ENCODE measurements at regions not wholly inside any gene's neighbourhood (a gene's known extent, or its start where the extent isn't known, plus 50 kb on each side); places are given as distances from the start of the nearest gene placed in this dataset.

GRCh38 chr15:91468871-91469580 lies 369.0 kb downstream of the SV2B start:
- no peaks in the 10 kb centered on the region for H3K9me1 ChIP-seq (ENCODE audit: control insufficient read depth, extremely low read depth, insufficient read depth, low read length)
- H3K27me3 ChIP-seq (ENCODE audit: control insufficient read depth, extremely low read depth, insufficient read depth, low read length), result no peaks in the 10 kb centered on the region
- H3K79me2 ChIP-seq (ENCODE audit: control insufficient read depth, insufficient read depth, low read length), result no peaks in the 10 kb centered on the region
- DNase-seq (ENCODE audit: low read depth, low spot score), result no peak
- no peak overlapping the region for H3K4me2 ChIP-seq (ENCODE audit: control insufficient read depth, extremely low read depth, insufficient read depth, low read depth, low read length)
- FAIRE-seq, result no peak
- TF ChIP-seq CTCF (optimal IDR thresholded peaks at IDR 0.05 in 1 of 3, IDR thresholded peaks at IDR 0.05 in 1 of 3, conservative IDR thresholded peaks at IDR 0.05 in 1 of 3; ENCODE audit: extremely low read depth in 1 of 3, insufficient read depth in 2 of 3, low read length in 3 of 3) (no peak), EZH2 (IDR thresholded peaks at IDR 0.05; ENCODE audit: low read length) (no peak)
- no peaks in the 10 kb centered on the region for H4K20me1 ChIP-seq (ENCODE audit: control insufficient read depth, extremely low read depth, insufficient read depth, low read length)
- no peak overlapping the region for H2AFZ ChIP-seq (ENCODE audit: control insufficient read depth, low read length)
- no peaks in the 10 kb centered on the region for H3K9me3 ChIP-seq (ENCODE audit: control insufficient read depth, low read depth, low read length)
- peaks cover 16% of the 10 kb centered on the region for H3K4me1 ChIP-seq (ENCODE audit: control insufficient read depth, extremely low read depth, insufficient read depth, low read length)
- no peak overlapping the region for H3K9ac ChIP-seq (ENCODE audit: control insufficient read depth, extremely low read depth, insufficient read depth, low read length)
- H3K36me3 ChIP-seq (ENCODE audit: control insufficient read depth in 2 of 2, extremely low read depth in 1 of 2, insufficient read depth in 2 of 2, low read length in 2 of 2), result no peaks in the 10 kb centered on the region
- H3K4me3 ChIP-seq (ENCODE audit: control insufficient read depth in 2 of 3, extremely low read depth in 1 of 3, insufficient read depth in 2 of 3, low read depth in 1 of 3, low read length in 3 of 3), result no peak overlapping the region
- no peak overlapping the region for H3K27ac ChIP-seq (ENCODE audit: control insufficient read depth, insufficient read depth, low read length)
- dilution Hi-C loops (cut with MboI; ENCODE audit: extremely low pct_ligation_motif_present, low sequenced_read_pairs), result no loop called here

GRCh38 chr15:91469632-91470567 lies 369.8 kb downstream of the SV2B start:
- no peaks in the 10 kb centered on the region for H3K27me3 ChIP-seq (ENCODE audit: control insufficient read depth, extremely low read depth, insufficient read depth, low read length)
- dilution Hi-C loops (cut with MboI; ENCODE audit: extremely low pct_ligation_motif_present, low sequenced_read_pairs), result no loop called here
- no peaks in the 10 kb centered on the region for H3K9me3 ChIP-seq (ENCODE audit: control insufficient read depth, low read depth, low read length)
- no peaks in the 10 kb centered on the region for H4K20me1 ChIP-seq (ENCODE audit: control insufficient read depth, extremely low read depth, insufficient read depth, low read length)
- no peak overlapping the region for H3K9ac ChIP-seq (ENCODE audit: control insufficient read depth, extremely low read depth, insufficient read depth, low read length)
- H3K79me2 ChIP-seq (ENCODE audit: control insufficient read depth, insufficient read depth, low read length), result no peaks in the 10 kb centered on the region
- H3K36me3 ChIP-seq (ENCODE audit: control insufficient read depth in 2 of 2, extremely low read depth in 1 of 2, insufficient read depth in 2 of 2, low read length in 2 of 2), result no peaks in the 10 kb centered on the region
- H3K9me1 ChIP-seq (ENCODE audit: control insufficient read depth, extremely low read depth, insufficient read depth, low read length), result no peaks in the 10 kb centered on the region
- H3K4me3 ChIP-seq (ENCODE audit: control insufficient read depth in 2 of 3, extremely low read depth in 1 of 3, insufficient read depth in 2 of 3, low read depth in 1 of 3, low read length in 3 of 3), result no peak overlapping the region
- no peak overlapping the region for H2AFZ ChIP-seq (ENCODE audit: control insufficient read depth, low read length)
- H3K27ac ChIP-seq (ENCODE audit: control insufficient read depth, insufficient read depth, low read length), result no peak overlapping the region
- FAIRE-seq, result peak; percentile 5
- no peak for DNase-seq (ENCODE audit: low read depth, low spot score)
- TF ChIP-seq EZH2 (IDR thresholded peaks at IDR 0.05; ENCODE audit: low read length), result no peak
- TF ChIP-seq CTCF (optimal IDR thresholded peaks at IDR 0.05 in 1 of 3, IDR thresholded peaks at IDR 0.05 in 1 of 3, conservative IDR thresholded peaks at IDR 0.05 in 1 of 3; ENCODE audit: extremely low read depth in 1 of 3, insufficient read depth in 2 of 3, low read length in 3 of 3), result no peak
- H3K4me1 ChIP-seq (ENCODE audit: control insufficient read depth, extremely low read depth, insufficient read depth, low read length), result peaks cover 14% of the 10 kb centered on the region
- no peak overlapping the region for H3K4me2 ChIP-seq (ENCODE audit: control insufficient read depth, extremely low read depth, insufficient read depth, low read depth, low read length)

Measured in keratinocyte (primary cell).